NB4 (cell line): ENCODE measurements at regions not wholly inside any gene's neighbourhood (a gene's known extent, or its start where the extent isn't known, plus 50 kb on each side); places are given as distances from the start of the nearest gene placed in this dataset.

Experiments used
- CTCF ChIP-seq: IDR thresholded peaks from one replicate; pipeline ENCODE4 v1.5.1; 2012; ENCODE audit warnings: low read depth, low read length
- POLR2A ChIP-seq: IDR thresholded peaks from 2 replicates; pipeline ENCODE4 v1.6.1; 2011; ENCODE audit warnings: mild to moderate bottlenecking; ENCODE audit not compliant: insufficient read length; ENCODE audit errors: extremely low read depth

- no peak for TF ChIP-seq CTCF
- TF ChIP-seq POLR2A: no peak
These were observed 411.1 kb upstream of the ITGA1 start for GRCh38 chr5:52376592-52376991.
